Erythroblast (primary cell): ENCODE measurements at regions not wholly inside any gene's neighbourhood (a gene's known extent, or its start where the extent isn't known, plus 50 kb on each side); places are given as distances from the start of the nearest gene placed in this dataset.

Source experiments
- GATA1 ChIP-seq: IDR thresholded peaks from 2 replicates; pipeline ENCODE4 v1.6.1; 2011; ENCODE audit warnings: low read depth, mild to moderate bottlenecking, control low read depth, low read length, moderate library complexity
- POLR2A ChIP-seq: IDR thresholded peaks from 2 replicates; pipeline ENCODE4 v1.6.1; 2011; ENCODE audit warnings: mild to moderate bottlenecking, low read length

DNA sequence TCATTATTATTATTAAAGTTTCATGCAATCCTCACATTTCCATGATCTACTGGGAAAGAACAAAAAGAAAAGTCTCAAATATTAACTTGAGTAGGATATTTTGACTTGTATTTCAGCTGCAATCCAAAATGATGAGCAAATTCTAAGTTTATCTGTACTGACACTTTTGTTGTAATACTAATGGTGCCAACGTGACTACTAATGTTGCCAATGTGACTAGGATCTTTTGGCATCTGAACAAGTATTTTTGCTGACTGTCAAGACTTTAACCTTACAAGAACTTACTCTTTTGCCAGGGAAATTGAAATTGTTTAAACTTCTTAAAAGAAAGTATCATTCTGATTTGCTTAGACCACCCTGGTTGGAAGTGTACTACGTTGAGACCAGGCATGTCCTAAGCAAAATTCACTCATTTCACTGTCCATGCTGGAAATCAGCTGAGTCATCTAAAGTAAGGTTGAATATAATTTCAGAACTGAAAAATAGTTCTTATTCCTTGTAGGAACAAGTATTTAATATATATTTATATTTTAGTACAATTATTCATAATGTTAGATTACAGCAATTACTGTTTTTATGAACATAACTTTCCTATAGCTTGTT lies 78.5 kb upstream of the LYZL1 start:
- TF ChIP-seq POLR2A (no peak), GATA1 (no peak)
